Calu3 (cell line): ENCODE measurements at regions not wholly inside any gene's neighbourhood (a gene's known extent, or its start where the extent isn't known, plus 50 kb on each side); places are given as distances from the start of the nearest gene placed in this dataset.

Experiments used
- BruUV-seq: library from RNA; stranded (reverse); fragments of 400-500 nt; replicated peaks from 2 replicates; lab custom pipeline; 2021; lab: Mats Ljungman, UMichigan
- CTCF ChIA-PET: fragments of 300-600 bp; sonication (Branson Sonifier 250); formaldehyde crosslinking; loops from one replicate; lab custom pipeline; 2022; ENCODE audit warnings: antibody characterized with exemption; lab: Charles Lee
- DNase-seq: peaks from one replicate; pipeline ENCODE4 v3.0.0; 2022
- H3K27ac Mint-ChIP-seq: one replicate; pipeline ENCODE4 v1.8.0; 2022; ENCODE audit warnings: mixed read lengths; ENCODE audit not compliant: unreplicated experiment
- H3K27me3 Mint-ChIP-seq: one replicate; pipeline ENCODE4 v1.8.0; 2022; ENCODE audit warnings: mixed read lengths; ENCODE audit not compliant: unreplicated experiment
- H3K36me3 Mint-ChIP-seq: one replicate; pipeline ENCODE4 v1.8.0; 2022; ENCODE audit warnings: mild to moderate bottlenecking, moderate library complexity, mixed read lengths; ENCODE audit not compliant: insufficient read depth, unreplicated experiment
- H3K4me1 Mint-ChIP-seq: one replicate; pipeline ENCODE4 v1.8.0; 2022; ENCODE audit warnings: mild to moderate bottlenecking, low read depth, mixed read lengths; ENCODE audit not compliant: unreplicated experiment
- H3K4me3 Mint-ChIP-seq: one replicate; pipeline ENCODE4 v1.8.0; 2022; ENCODE audit warnings: mild to moderate bottlenecking, low read depth, moderate library complexity, mixed read lengths; ENCODE audit not compliant: unreplicated experiment
- H3K9me3 Mint-ChIP-seq: one replicate; pipeline ENCODE4 v1.8.0; 2022; ENCODE audit warnings: low read depth, mixed read lengths; ENCODE audit not compliant: unreplicated experiment
- CTCF ChIP-seq: fragments of 200-600 bp; IDR thresholded peaks from one replicate; pipeline ENCODE4 v1.8.0; 2022; ENCODE audit warnings: antibody characterized with exemption; ENCODE audit not compliant: unreplicated experiment
- intact Hi-C: fragments of 100-400 bp; cut with micrococcal nuclease; formaldehyde crosslinking; loops from one replicate; pipeline ENCODE4 v1.10.0; 2022; ENCODE audit not compliant: unreplicated experiment

- CTCF ChIA-PET = no interaction called here
- Mint-ChIP-seq H3K27ac (no peak overlapping the region), H3K27me3 (peaks cover 92% of the 10 kb centered on the region), H3K36me3 (no peaks in the 10 kb centered on the region), H3K4me3 (no peak overlapping the region), H3K9me3 (no peaks in the 10 kb centered on the region), H3K4me1 (no peaks in the 10 kb centered on the region)
- TF ChIP-seq CTCF = no peak
- no peak for DNase-seq
- no TSS peak for BruUV-seq
- intact Hi-C loops = no loop called here
Observed at GRCh38 chr14:105971593-105972500, 445.5 kb downstream of the TMEM121 start.

- BruUV-seq = no TSS peak
- Mint-ChIP-seq H3K4me3 (no peak overlapping the region), H3K36me3 (no peaks in the 10 kb centered on the region), H3K27me3 (peaks cover 92% of the 10 kb centered on the region), H3K27ac (no peak overlapping the region), H3K4me1 (no peaks in the 10 kb centered on the region), H3K9me3 (no peaks in the 10 kb centered on the region)
- DNase-seq = peak; percentile 41
- CTCF ChIA-PET = no interaction called here
- intact Hi-C loops = no loop called here
- TF ChIP-seq CTCF = peak; percentile 24
Observed at GRCh38 chr14:105974902-105975301, 448.5 kb downstream of the TMEM121 start.

GRCh38 chr14:105978618-105979295, 452.4 kb downstream of the TMEM121 start:
- Mint-ChIP-seq H3K36me3 (no peaks in the 10 kb centered on the region), H3K9me3 (no peaks in the 10 kb centered on the region), H3K27ac (no peak overlapping the region), H3K4me1 (no peaks in the 10 kb centered on the region), H3K27me3 (peaks cover 100% of the 10 kb centered on the region), H3K4me3 (no peak overlapping the region)
- no peak for TF ChIP-seq CTCF
- DNase-seq = no peak
- CTCF ChIA-PET = no interaction called here
- intact Hi-C loops = no loop called here
- no TSS peak for BruUV-seq

- DNase-seq = no peak
- H3K27ac Mint-ChIP-seq = no peak overlapping the region
- CTCF ChIA-PET = no interaction called here
- TF ChIP-seq CTCF = no peak
- no peaks in the 10 kb centered on the region for H3K36me3 Mint-ChIP-seq
- H3K9me3 Mint-ChIP-seq = no peaks in the 10 kb centered on the region
- H3K4me1 Mint-ChIP-seq = no peaks in the 10 kb centered on the region
- H3K27me3 Mint-ChIP-seq = peaks cover 100% of the 10 kb centered on the region
- H3K4me3 Mint-ChIP-seq = no peak overlapping the region
- intact Hi-C loops = no loop called here
- BruUV-seq = no TSS peak
Observed at GRCh38 chr14:105979446-105979845, 453.1 kb downstream of the TMEM121 start.
